CD14-positive monocyte (primary cell): ENCODE measurements at regions not wholly inside any gene's neighbourhood (a gene's known extent, or its start where the extent isn't known, plus 50 kb on each side); places are given as distances from the start of the nearest gene placed in this dataset.
A peak's percentile ranks its signal among the peaks of the same experiment; 100 is the strongest.

Experiments used
- DNase-seq, 3 donors: peaks; one replicate each; pipeline ENCODE4 v3.0.0-alpha.2; 2011 to 2022
- H2AFZ ChIP-seq: 2 replicates; pipeline ENCODE4 v1.6.0; 2012; ENCODE audit warnings: mild to moderate bottlenecking, low read depth, low read length, inconsistent platforms; ENCODE audit not compliant: insufficient read depth, poor library complexity, severe bottlenecking
- H3K27ac ChIP-seq, 2 donors: 1 replicate in 1 of 2; 2 replicates in 1 of 2; pipeline ENCODE4 v1.5.1; 2012 to 2013; ENCODE audit warnings: low read length in 2 of 2, control low read depth in 1 of 2, inconsistent platforms in 1 of 2, low read depth in 1 of 2, mild to moderate bottlenecking in 1 of 2
- H3K27me3 ChIP-seq, 2 donors: one replicate each; pipeline versions ENCODE4 v1.6.0 to v1.6.1; 2011 to 2013; ENCODE audit warnings: low read length in 2 of 2; ENCODE audit not compliant: control insufficient read depth in 2 of 2, insufficient read depth in 2 of 2
- H3K36me3 ChIP-seq, 2 donors: replicated peaks in 1 of 2; 1 replicate in 1 of 2; 2 replicates in 1 of 2; pipeline versions ENCODE4 v1.5.1 to v1.6.1; 2012 to 2013; ENCODE audit warnings: low read length in 2 of 2, control low read depth in 1 of 2, inconsistent platforms in 1 of 2, mild to moderate bottlenecking in 1 of 2; ENCODE audit not compliant: insufficient read depth in 2 of 2, control insufficient read depth in 1 of 2
- H3K4me1 ChIP-seq, 2 donors: 1 replicate in 1 of 2; 2 replicates in 1 of 2; pipeline versions ENCODE4 v1.5.1 to v1.6.1; 2012 to 2013; ENCODE audit warnings: low read length in 2 of 2, control low read depth in 1 of 2, inconsistent platforms in 1 of 2, mild to moderate bottlenecking in 1 of 2, moderate library complexity in 1 of 2; ENCODE audit not compliant: insufficient read depth in 2 of 2, control insufficient read depth in 1 of 2
- H3K4me2 ChIP-seq: replicated peaks from 2 replicates; pipeline ENCODE3; 2012; ENCODE audit warnings: low read length, moderate library complexity, mild to moderate bottlenecking; ENCODE audit not compliant: poor library complexity, severe bottlenecking; ENCODE audit errors: extremely low read depth
- H3K4me3 ChIP-seq, 3 experiments: fragments of 200-600 bp in 1 of 3; sonication (generic) in 1 of 3; replicated peaks in 1 of 3; 1 replicate in 2 of 3; 2 replicates in 1 of 3; pipeline ENCODE4 v1.5.1; 2011 to 2013; ENCODE audit warnings: low read length in 3 of 3, mild to moderate bottlenecking in 3 of 3, control low read depth in 2 of 3, low read depth in 2 of 3, inconsistent platforms in 1 of 3, moderate library complexity in 1 of 3
- H3K79me2 ChIP-seq: 2 replicates; pipeline ENCODE4 v1.6.0; 2012; ENCODE audit warnings: mild to moderate bottlenecking, control low read depth, inconsistent platforms, low read length, moderate library complexity; ENCODE audit not compliant: insufficient read depth
- H3K9ac ChIP-seq: 2 replicates; pipeline ENCODE4 v1.6.0; 2017; ENCODE audit warnings: low read length, mild to moderate bottlenecking; ENCODE audit not compliant: insufficient read depth, poor library complexity, severe bottlenecking
- H3K9me3 ChIP-seq, 2 donors: replicated peaks in 1 of 2; 1 replicate in 1 of 2; 2 replicates in 1 of 2; pipeline versions ENCODE4 v1.5.1 to v1.6.1; 2012 to 2013; ENCODE audit warnings: low read length in 2 of 2, control low read depth in 1 of 2; ENCODE audit not compliant: control insufficient read depth in 1 of 2, insufficient read depth in 1 of 2
- H4K20me1 ChIP-seq: 2 replicates; pipeline ENCODE4 v1.6.0; 2012; ENCODE audit warnings: mild to moderate bottlenecking, low read length, control low read depth, moderate library complexity; ENCODE audit not compliant: insufficient read depth
- H3K27ac Mint-ChIP-seq, 7 donors: one replicate each; pipeline ENCODE4 v1.8.0; 2020; ENCODE audit warnings: mild to moderate bottlenecking in 7 of 7, mixed read lengths in 7 of 7, moderate library complexity in 6 of 7, inconsistent platforms in 2 of 7
- H3K27me3 Mint-ChIP-seq, 3 donors: one replicate each; pipeline ENCODE4 v1.8.0; 2021 to 2022; ENCODE audit warnings: low read depth in 3 of 3, mild to moderate bottlenecking in 3 of 3, mixed read lengths in 3 of 3, moderate library complexity in 3 of 3, inconsistent platforms in 1 of 3
- H3K36me3 Mint-ChIP-seq, 2 donors: one replicate each; pipeline ENCODE4 v1.8.0; 2020; ENCODE audit warnings: mixed read lengths in 2 of 2, inconsistent platforms in 1 of 2, mild to moderate bottlenecking in 1 of 2
- H3K4me1 Mint-ChIP-seq: one replicate; pipeline ENCODE4 v1.8.0; 2020; ENCODE audit warnings: mild to moderate bottlenecking, mixed read lengths
- H3K4me3 Mint-ChIP-seq, 2 donors: one replicate each; pipeline ENCODE4 v1.8.0; 2020; ENCODE audit warnings: mild to moderate bottlenecking in 2 of 2, mixed read lengths in 2 of 2, moderate library complexity in 1 of 2
- H3K9me3 Mint-ChIP-seq, 7 donors: one replicate each; pipeline ENCODE4 v1.8.0; 2020 to 2022; ENCODE audit warnings: mixed read lengths in 7 of 7, mild to moderate bottlenecking in 6 of 7, moderate library complexity in 6 of 7, inconsistent platforms in 2 of 7
- WGBS: methylation state at CpG from one replicate; pipeline ENCODE4 v1.1.5; 2013; ENCODE audit warnings: missing lambda C conversion rate; ENCODE audit not compliant: insufficient coverage; 5-methylcytosine and 5-hydroxymethylcytosine counted together
- intact Hi-C, 2 donors: fragments of 100-400 bp; cut with micrococcal nuclease; formaldehyde crosslinking; loops; one replicate each; pipeline versions ENCODE4 v1.15.0 to v1.15.1; 2023
- TF ChIP-seq, protein P1 (sequence below): fragments of 200-600 bp; IDR thresholded peaks from one replicate; pipeline ENCODE4 v1.8.0; 2022; ENCODE audit warnings: antibody characterized with exemption, mild to moderate bottlenecking

DNA sequence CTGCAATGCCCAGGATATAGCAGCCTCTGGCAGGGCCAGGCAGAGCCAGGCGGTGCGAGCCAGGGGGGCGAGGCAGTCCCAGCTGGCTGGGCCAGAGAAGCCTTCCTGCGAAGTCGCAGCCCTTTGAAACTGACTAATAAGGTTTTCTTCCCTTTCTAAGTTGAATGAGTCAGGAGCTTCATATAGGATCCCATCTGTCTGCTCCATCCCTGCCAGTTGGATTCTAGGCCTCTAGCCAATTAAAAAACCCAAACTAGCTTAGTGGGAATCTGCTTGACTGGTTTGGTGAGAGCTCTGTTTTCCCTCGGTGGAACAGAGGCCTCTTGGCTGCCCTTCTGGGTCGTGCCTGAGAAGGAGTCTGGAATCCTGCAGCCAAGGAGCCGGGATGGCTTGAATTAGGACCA is 70.1 kb upstream of the RAPGEF1 start:
- H3K27me3 Mint-ChIP-seq = peaks cover 9 to 34% (median 19%) of the 10 kb centered on the region in 3 donors
- 96% methylated on average over 5 of the region's 8 CpGs for WGBS
- no peak overlapping the region for H3K4me3 Mint-ChIP-seq

DNA sequence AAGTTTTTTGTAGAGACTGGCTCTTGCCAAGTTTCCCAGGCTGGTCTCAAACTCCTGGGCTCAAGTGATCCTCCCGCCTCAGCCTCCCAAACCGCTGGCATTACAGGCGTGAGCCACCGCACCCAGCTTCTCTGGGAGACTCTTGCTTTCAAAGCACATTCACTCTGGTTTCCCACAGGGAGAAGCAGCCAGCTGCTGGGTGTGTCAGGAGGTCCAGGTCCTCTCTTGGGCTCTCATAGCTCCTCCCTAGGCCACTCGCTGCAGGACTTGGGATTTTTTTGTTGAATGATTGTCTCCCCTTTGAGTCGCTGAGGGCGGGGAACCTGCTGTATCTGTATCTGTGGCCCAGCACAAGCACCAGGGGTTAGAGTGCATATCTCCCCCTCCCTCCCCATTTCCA is 68.4 kb upstream of the RAPGEF1 start:
- Mint-ChIP-seq H3K27me3 (peaks cover 10 to 33% (median 15%) of the 10 kb centered on the region in 3 donors), H3K4me1 (no peaks in the 10 kb centered on the region), H3K36me3 (no peaks in the 10 kb centered on the region), H3K4me3 (no peak overlapping the region), H3K27ac (peak overlapping the region in 1 of 7 donors; percentile 14), H3K9me3 (peaks cover 0 to 3% (median 0%) of the 10 kb centered on the region in 7 donors)
- H3K36me3 ChIP-seq = no peaks in the 10 kb centered on the region
- H3K27me3 ChIP-seq = peaks cover 0 to 5% of the 10 kb centered on the region in 2 donors
- H3K4me1 ChIP-seq = no peaks in the 10 kb centered on the region
- TF ChIP-seq, protein P1, sequence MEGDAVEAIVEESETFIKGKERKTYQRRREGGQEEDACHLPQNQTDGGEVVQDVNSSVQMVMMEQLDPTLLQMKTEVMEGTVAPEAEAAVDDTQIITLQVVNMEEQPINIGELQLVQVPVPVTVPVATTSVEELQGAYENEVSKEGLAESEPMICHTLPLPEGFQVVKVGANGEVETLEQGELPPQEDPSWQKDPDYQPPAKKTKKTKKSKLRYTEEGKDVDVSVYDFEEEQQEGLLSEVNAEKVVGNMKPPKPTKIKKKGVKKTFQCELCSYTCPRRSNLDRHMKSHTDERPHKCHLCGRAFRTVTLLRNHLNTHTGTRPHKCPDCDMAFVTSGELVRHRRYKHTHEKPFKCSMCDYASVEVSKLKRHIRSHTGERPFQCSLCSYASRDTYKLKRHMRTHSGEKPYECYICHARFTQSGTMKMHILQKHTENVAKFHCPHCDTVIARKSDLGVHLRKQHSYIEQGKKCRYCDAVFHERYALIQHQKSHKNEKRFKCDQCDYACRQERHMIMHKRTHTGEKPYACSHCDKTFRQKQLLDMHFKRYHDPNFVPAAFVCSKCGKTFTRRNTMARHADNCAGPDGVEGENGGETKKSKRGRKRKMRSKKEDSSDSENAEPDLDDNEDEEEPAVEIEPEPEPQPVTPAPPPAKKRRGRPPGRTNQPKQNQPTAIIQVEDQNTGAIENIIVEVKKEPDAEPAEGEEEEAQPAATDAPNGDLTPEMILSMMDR = no peak
- no peak overlapping the region for H3K4me2 ChIP-seq
- intact Hi-C loops = no loop called here
- no peak overlapping the region for H3K4me3 ChIP-seq
- H3K9ac ChIP-seq = no peak overlapping the region
- no peak overlapping the region for H3K27ac ChIP-seq
- H3K9me3 ChIP-seq = no peaks in the 10 kb centered on the region
- 90% methylated on average over 3 of the region's 7 CpGs for WGBS
- H4K20me1 ChIP-seq = no peaks in the 10 kb centered on the region
- H3K79me2 ChIP-seq = no peaks in the 10 kb centered on the region
- no peak overlapping the region for H2AFZ ChIP-seq
- no peak for DNase-seq

More for the DNA sequence above, 70.1 kb upstream of the RAPGEF1 start:
- H3K36me3 Mint-ChIP-seq = no peaks in the 10 kb centered on the region
- Histone ChIP-seq H3K36me3 (no peaks in the 10 kb centered on the region), H3K4me2 (no peak overlapping the region), H3K4me1 (no peaks in the 10 kb centered on the region), H4K20me1 (no peaks in the 10 kb centered on the region), H3K27me3 (peaks cover 0 to 5% of the 10 kb centered on the region in 2 donors), H3K9ac (no peak overlapping the region), H2AFZ (no peak overlapping the region), H3K27ac (no peak overlapping the region), H3K4me3 (no peak overlapping the region), H3K9me3 (no peaks in the 10 kb centered on the region), H3K79me2 (no peaks in the 10 kb centered on the region)
- DNase-seq = no peak
- intact Hi-C loops = no loop called here
- H3K9me3 Mint-ChIP-seq = peaks cover 0 to 3% (median 0%) of the 10 kb centered on the region in 7 donors
- H3K4me1 Mint-ChIP-seq = no peaks in the 10 kb centered on the region
- TF ChIP-seq, protein P1 = no peak
- peak overlapping the region in 1 of 7 donors; percentile 48 for H3K27ac Mint-ChIP-seq
